K562 (cell line): ENCODE measurements at regions not wholly inside any gene's neighbourhood (a gene's known extent, or its start where the extent isn't known, plus 50 kb on each side); places are given as distances from the start of the nearest gene placed in this dataset.

ENCODE experiments used
- ATAC-seq: fragments of 200-7000 bp; cut with Tn5 transposase; 3 replicates; pipeline ENCODE4 v1.9.1; 2020; ENCODE audit warnings: moderate library complexity
- BruUV-seq: library from RNA; stranded (reverse); fragments of 400-500 nt; replicated peaks from 2 replicates; lab custom pipeline; 2021; lab: Mats Ljungman, UMichigan
- CTCF ChIA-PET: fragments of 300-600 bp; formaldehyde crosslinking; extraction: SDS; loops from one replicate; lab custom pipeline; 2021; ENCODE audit warnings: low intra/inter-chr PET ratio; lab: Yijun Ruan, JAX
- POLR2A ChIA-PET: fragments of 300-600, 350-650 bp; sonication (Branson Sonifier 250); formaldehyde crosslinking; extraction: SDS; loops from one replicate; lab custom pipeline; 2021; ENCODE audit warnings: antibody characterized with exemption, inconsistent platforms; lab: Yijun Ruan, JAX
- DNase-seq, 4 experiments: peaks; one replicate each; pipeline versions ENCODE4 v3.0.0 to v3.0.0-alpha.2; 2011 to 2018; ENCODE audit warnings: low spot score in 3 of 4, mixed read lengths in 3 of 4; ENCODE audit errors: extremely low read depth in 1 of 4
- FAIRE-seq: peaks from 2 replicates; lab custom pipeline; 2011; peaks lifted over from hg19 to GRCh38; lab: Jason Lieb, UNC
- H2AFZ ChIP-seq: 2 replicates; pipeline ENCODE4 v1.6.0; 2011; ENCODE audit warnings: low read depth, low read length, control low read depth, inconsistent platforms
- H3K27ac ChIP-seq: fragments of 200-600 bp; 3 replicates; pipeline ENCODE4 v1.8.0; 2011; ENCODE audit warnings: low read depth, mild to moderate bottlenecking, control low read depth, inconsistent platforms, low read length, moderate library complexity, mixed read lengths; ENCODE audit errors: extremely low read depth
- H3K27me3 ChIP-seq, 2 experiments: fragments of 300-600 bp in 1 of 2; 2 replicates in 1 of 2; 3 replicates in 1 of 2; pipeline versions ENCODE4 v1.6.0 to v1.8.0; 2011; ENCODE audit warnings: inconsistent platforms in 2 of 2, low read length in 2 of 2, mild to moderate bottlenecking in 1 of 2, mixed read lengths in 1 of 2, moderate library complexity in 1 of 2; ENCODE audit not compliant: control insufficient read depth in 2 of 2, insufficient read depth in 2 of 2
- H3K36me3 ChIP-seq: fragments of 300-600 bp; 3 replicates; pipeline ENCODE4 v1.8.0; 2011; ENCODE audit warnings: mild to moderate bottlenecking, low read length, inconsistent platforms; ENCODE audit not compliant: control insufficient read depth, insufficient read depth
- H3K4me1 ChIP-seq, 2 experiments: fragments of 200-600 bp in 1 of 2; replicated peaks in 1 of 2; 2 replicates in 1 of 2; 3 replicates in 1 of 2; pipeline versions ENCODE4 v1.5.1 to v1.8.0; 2011; ENCODE audit warnings: inconsistent platforms in 2 of 2, low read length in 2 of 2, mild to moderate bottlenecking in 1 of 2, mixed read lengths in 1 of 2, moderate library complexity in 1 of 2; ENCODE audit not compliant: control insufficient read depth in 2 of 2, insufficient read depth in 2 of 2
- H3K4me2 ChIP-seq: 2 replicates; pipeline ENCODE4 v1.6.1; 2011; ENCODE audit warnings: low read length, control low read depth, inconsistent platforms, mixed read lengths; ENCODE audit not compliant: insufficient read depth
- H3K4me3 ChIP-seq: fragments of 200-600 bp; sonication (generic), shearing (Covaris generic); 2 replicates; pipeline ENCODE4 v1.5.1; 2016; ENCODE audit warnings: control low read depth, inconsistent platforms
- H3K79me2 ChIP-seq: fragments of 200-600 bp; 3 replicates; pipeline ENCODE4 v1.8.0; 2011; ENCODE audit warnings: low read length, inconsistent platforms; ENCODE audit not compliant: control insufficient read depth, insufficient read depth
- H3K9ac ChIP-seq, 2 experiments: 2 replicates each; pipeline versions ENCODE4 v1.6.0 to v1.6.1; 2011; ENCODE audit warnings: low read depth in 2 of 2, low read length in 2 of 2, control low read depth in 1 of 2, inconsistent platforms in 1 of 2, mild to moderate bottlenecking in 1 of 2, mixed read lengths in 1 of 2; ENCODE audit not compliant: insufficient read depth in 1 of 2
- H3K9me1 ChIP-seq: one replicate; pipeline ENCODE4 v1.6.0; 2011; ENCODE audit warnings: inconsistent platforms, mild to moderate bottlenecking, low read length, moderate library complexity; ENCODE audit not compliant: control insufficient read depth, insufficient read depth
- H3K9me3 ChIP-seq: replicated peaks from 2 replicates; pipeline ENCODE4 v1.5.1; 2011; ENCODE audit warnings: low read depth, low read length, inconsistent platforms; ENCODE audit not compliant: control insufficient read depth, insufficient read depth
- H4K20me1 ChIP-seq: replicated peaks from 2 replicates; pipeline ENCODE4 v1.6.1; 2011; ENCODE audit warnings: low read length, inconsistent platforms, mixed read lengths; ENCODE audit not compliant: control insufficient read depth, insufficient read depth
- BDP1 ChIP-seq: IDR thresholded peaks from 3 replicates; pipeline ENCODE4 v1.6.1; 2011; ENCODE audit not compliant: insufficient read length, insufficient read depth
- ILF3 ChIP-seq: fragments of 450-650 bp; IDR thresholded peaks from 2 replicates; pipeline ENCODE4 v1.6.1; 2018; ENCODE audit warnings: antibody characterized with exemption, mild to moderate bottlenecking, moderate library complexity, borderline replicate concordance
- KLF13 ChIP-seq: fragments of 450-650 bp; IDR thresholded peaks from 2 replicates; pipeline ENCODE4 v1.6.1; 2016; ENCODE audit warnings: missing genetic modification characterization, low read depth, mild to moderate bottlenecking, missing compliant biosample characterization, moderate library complexity, borderline replicate concordance
- MAFG ChIP-seq: fragments of 450-650 bp; conservative IDR thresholded peaks from 2 replicates; pipeline ENCODE4 v1.6.1; 2016; ENCODE audit warnings: missing genetic modification characterization, missing compliant biosample characterization
- RBM17 ChIP-seq: fragments of 200-400 bp; formaldehyde crosslinking; IDR thresholded peaks from 2 replicates; pipeline ENCODE4 v1.6.1; 2017; ENCODE audit warnings: low read depth, mild to moderate bottlenecking, low read length, borderline replicate concordance
- ZNF121 ChIP-seq: sonication (generic); formaldehyde crosslinking; conservative IDR thresholded peaks from 2 replicates; pipeline ENCODE4 v1.8.0; 2022; ENCODE audit warnings: missing genetic modification reagents
- WGBS: fragments of 100-300 bp; shearing (Covaris generic); methylation state at CpG from one replicate; pipeline ENCODE4 v1.1.6; 2016; ENCODE audit warnings: low coverage, mixed read lengths; ENCODE audit not compliant: insufficient coverage; ENCODE audit errors: missing lambda C conversion rate; 5-methylcytosine and 5-hydroxymethylcytosine counted together
- in situ Hi-C: fragments of 300-500 bp; cut with MboI; formaldehyde crosslinking; loops from 4 replicates; pipeline ENCODE4 v1.15.0; 2018; ENCODE audit warnings: inconsistent platforms, mixed read lengths
- intact Hi-C: fragments of 100-400 bp; cut with micrococcal nuclease; formaldehyde crosslinking; loops from 2 replicates; pipeline ENCODE4 v1.14.2; 2022
- TF ChIP-seq, protein P1 (sequence below): sonication (generic); formaldehyde crosslinking; IDR thresholded peaks from 2 replicates; pipeline ENCODE4 v1.8.0; 2022; ENCODE audit warnings: mild to moderate bottlenecking, missing genetic modification reagents
- TF ChIP-seq, protein P2 (sequence below), 2 experiments: IDR thresholded peaks; 2 replicates each; pipeline ENCODE4 v1.6.1; 2011; ENCODE audit warnings: borderline replicate concordance in 1 of 2, control low read depth in 1 of 2, low read depth in 1 of 2, low read length in 1 of 2, mild to moderate bottlenecking in 1 of 2, mixed read lengths in 1 of 2, moderate library complexity in 1 of 2; ENCODE audit not compliant: insufficient read depth in 1 of 2, insufficient read length in 1 of 2, poor library complexity in 1 of 2, severe bottlenecking in 1 of 2; ENCODE audit errors: extremely low read depth in 1 of 2
- TF ChIP-seq, protein P3 (sequence below): fragments of 250-450 bp; sonication (Bioruptor Pico); IDR thresholded peaks from 2 replicates; pipeline ENCODE4 v1.4.0; 2020; ENCODE audit warnings: mild to moderate bottlenecking, moderate library complexity, borderline replicate concordance
- TF ChIP-seq, protein P4 (sequence below): fragments of 200-800 bp; sonication (Bioruptor generic); IDR thresholded peaks from 2 replicates; pipeline ENCODE4 v1.6.1; 2017; ENCODE audit warnings: missing genetic modification characterization, missing compliant biosample characterization

DNA sequence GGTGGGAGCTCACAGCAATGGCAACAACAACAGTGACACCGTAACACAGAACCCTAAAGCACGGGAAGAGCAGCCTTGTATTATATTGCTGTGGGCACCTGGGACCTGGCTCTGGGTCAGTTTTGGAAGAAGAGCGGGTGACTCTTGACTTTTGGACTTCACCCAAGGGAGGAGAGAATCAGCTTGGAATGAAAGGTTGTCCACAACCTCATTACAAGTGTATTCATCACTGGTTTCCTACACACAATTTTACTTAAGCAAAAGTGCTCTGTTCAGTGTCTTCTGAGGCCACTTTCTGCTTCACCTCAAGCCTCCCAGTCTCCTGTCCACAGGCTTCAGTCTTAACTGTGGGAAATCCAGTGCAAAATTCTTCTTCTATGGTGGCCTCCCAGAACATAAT, 263.8 kb downstream of the KCNE4 start (continued):
- no peak for TF ChIP-seq RBM17
- no peak for TF ChIP-seq ILF3

DNA sequence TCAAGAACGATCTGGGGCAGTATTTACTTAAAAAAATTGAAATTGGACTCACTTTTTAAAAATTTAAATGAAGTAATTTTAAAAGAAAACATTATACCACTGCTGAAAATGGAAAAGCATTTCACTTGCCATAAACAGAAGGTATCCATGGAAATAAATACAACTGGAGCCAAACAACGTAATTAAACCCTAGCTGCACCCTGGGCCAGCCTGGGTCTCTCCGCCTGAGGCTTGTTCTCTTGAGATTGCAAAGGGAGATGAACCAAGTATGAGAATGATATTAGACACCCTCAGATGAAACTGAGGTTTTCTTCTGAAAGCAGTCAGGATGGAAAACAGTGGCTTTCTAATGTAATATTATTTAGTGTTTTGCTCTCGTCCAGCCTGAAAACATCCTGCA, 264.4 kb downstream of the KCNE4 start:
- Histone ChIP-seq H2AFZ (no peak overlapping the region), H3K79me2 (no peaks in the 10 kb centered on the region), H3K4me1 (no peaks in the 10 kb centered on the region), H3K27me3 (no peaks in the 10 kb centered on the region), H3K4me2 (no peak overlapping the region), H3K4me3 (no peak overlapping the region), H3K36me3 (no peaks in the 10 kb centered on the region), H3K9ac (no peak overlapping the region), H4K20me1 (no peaks in the 10 kb centered on the region), H3K9me1 (no peaks in the 10 kb centered on the region), H3K9me3 (no peaks in the 10 kb centered on the region), H3K27ac (no peak overlapping the region)
- ATAC-seq (no peak), DNase-seq (no peak), FAIRE-seq (no peak)
- no TSS peak for BruUV-seq
- 0% methylated on average over 3 of the region's 4 CpGs for WGBS
- TF ChIP-seq ZNF121 (CRISPR knock-in tag), result no peak
- TF ChIP-seq, protein P1, sequence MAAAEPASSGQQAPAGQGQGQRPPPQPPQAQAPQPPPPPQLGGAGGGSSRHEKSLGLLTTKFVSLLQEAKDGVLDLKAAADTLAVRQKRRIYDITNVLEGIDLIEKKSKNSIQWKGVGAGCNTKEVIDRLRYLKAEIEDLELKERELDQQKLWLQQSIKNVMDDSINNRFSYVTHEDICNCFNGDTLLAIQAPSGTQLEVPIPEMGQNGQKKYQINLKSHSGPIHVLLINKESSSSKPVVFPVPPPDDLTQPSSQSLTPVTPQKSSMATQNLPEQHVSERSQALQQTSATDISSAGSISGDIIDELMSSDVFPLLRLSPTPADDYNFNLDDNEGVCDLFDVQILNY (CRISPR knock-in tag), result no peak
- no peak for TF ChIP-seq BDP1
- TF ChIP-seq, protein P2, sequence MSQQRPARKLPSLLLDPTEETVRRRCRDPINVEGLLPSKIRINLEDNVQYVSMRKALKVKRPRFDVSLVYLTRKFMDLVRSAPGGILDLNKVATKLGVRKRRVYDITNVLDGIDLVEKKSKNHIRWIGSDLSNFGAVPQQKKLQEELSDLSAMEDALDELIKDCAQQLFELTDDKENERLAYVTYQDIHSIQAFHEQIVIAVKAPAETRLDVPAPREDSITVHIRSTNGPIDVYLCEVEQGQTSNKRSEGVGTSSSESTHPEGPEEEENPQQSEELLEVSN (IDR thresholded peaks at IDR 0.05; ENCODE audit: borderline replicate concordance in 1 of 2, extremely low read depth in 1 of 2, insufficient read depth in 1 of 2, insufficient read length in 1 of 2, low read depth in 1 of 2, low read length in 1 of 2, poor library complexity in 1 of 2, severe bottlenecking in 1 of 2), result no peak
- TF ChIP-seq, protein P3, sequence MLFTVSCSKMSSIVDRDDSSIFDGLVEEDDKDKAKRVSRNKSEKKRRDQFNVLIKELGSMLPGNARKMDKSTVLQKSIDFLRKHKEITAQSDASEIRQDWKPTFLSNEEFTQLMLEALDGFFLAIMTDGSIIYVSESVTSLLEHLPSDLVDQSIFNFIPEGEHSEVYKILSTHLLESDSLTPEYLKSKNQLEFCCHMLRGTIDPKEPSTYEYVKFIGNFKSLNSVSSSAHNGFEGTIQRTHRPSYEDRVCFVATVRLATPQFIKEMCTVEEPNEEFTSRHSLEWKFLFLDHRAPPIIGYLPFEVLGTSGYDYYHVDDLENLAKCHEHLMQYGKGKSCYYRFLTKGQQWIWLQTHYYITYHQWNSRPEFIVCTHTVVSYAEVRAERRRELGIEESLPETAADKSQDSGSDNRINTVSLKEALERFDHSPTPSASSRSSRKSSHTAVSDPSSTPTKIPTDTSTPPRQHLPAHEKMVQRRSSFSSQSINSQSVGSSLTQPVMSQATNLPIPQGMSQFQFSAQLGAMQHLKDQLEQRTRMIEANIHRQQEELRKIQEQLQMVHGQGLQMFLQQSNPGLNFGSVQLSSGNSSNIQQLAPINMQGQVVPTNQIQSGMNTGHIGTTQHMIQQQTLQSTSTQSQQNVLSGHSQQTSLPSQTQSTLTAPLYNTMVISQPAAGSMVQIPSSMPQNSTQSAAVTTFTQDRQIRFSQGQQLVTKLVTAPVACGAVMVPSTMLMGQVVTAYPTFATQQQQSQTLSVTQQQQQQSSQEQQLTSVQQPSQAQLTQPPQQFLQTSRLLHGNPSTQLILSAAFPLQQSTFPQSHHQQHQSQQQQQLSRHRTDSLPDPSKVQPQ (CRISPR knock-in tag), result no peak
- TF ChIP-seq KLF13, result no peak
- TF ChIP-seq MAFG (tag), result no peak
- TF ChIP-seq, protein P4, sequence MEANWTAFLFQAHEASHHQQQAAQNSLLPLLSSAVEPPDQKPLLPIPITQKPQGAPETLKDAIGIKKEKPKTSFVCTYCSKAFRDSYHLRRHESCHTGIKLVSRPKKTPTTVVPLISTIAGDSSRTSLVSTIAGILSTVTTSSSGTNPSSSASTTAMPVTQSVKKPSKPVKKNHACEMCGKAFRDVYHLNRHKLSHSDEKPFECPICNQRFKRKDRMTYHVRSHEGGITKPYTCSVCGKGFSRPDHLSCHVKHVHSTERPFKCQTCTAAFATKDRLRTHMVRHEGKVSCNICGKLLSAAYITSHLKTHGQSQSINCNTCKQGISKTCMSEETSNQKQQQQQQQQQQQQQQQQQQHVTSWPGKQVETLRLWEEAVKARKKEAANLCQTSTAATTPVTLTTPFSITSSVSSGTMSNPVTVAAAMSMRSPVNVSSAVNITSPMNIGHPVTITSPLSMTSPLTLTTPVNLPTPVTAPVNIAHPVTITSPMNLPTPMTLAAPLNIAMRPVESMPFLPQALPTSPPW (CRISPR knock-in tag), result no peak
- intact Hi-C loops (no loop called here), in situ Hi-C loops (no loop called here)
- CTCF ChIA-PET, result no interaction called here
- POLR2A ChIA-PET, result no interaction called here
